Hepatocyte (in vitro differentiated cells): ENCODE measurements at regions not wholly inside any gene's neighbourhood (a gene's known extent, or its start where the extent isn't known, plus 50 kb on each side); places are given as distances from the start of the nearest gene placed in this dataset.

Source experiments
- CTCF ChIP-seq: fragments of 200-600 bp; sonication (generic); IDR thresholded peaks from 2 replicates; pipeline ENCODE4 v1.5.1; 2016; ENCODE audit warnings: antibody characterized with exemption, mild to moderate bottlenecking; ENCODE audit not compliant: poor library complexity
- EZH2 ChIP-seq: fragments of 200-600 bp; sonication (generic); IDR thresholded peaks from 2 replicates; pipeline ENCODE4 v1.6.1; 2016; ENCODE audit warnings: antibody characterized with exemption, mild to moderate bottlenecking, borderline replicate concordance
- EZH2phosphoT487 ChIP-seq: fragments of 200-600 bp; sonication (generic); IDR thresholded peaks from one replicate; pipeline ENCODE4 v1.6.1; 2018; ENCODE audit warnings: antibody characterized with exemption, mild to moderate bottlenecking, low read depth, moderate library complexity; ENCODE audit not compliant: unreplicated experiment, severe bottlenecking

DNA sequence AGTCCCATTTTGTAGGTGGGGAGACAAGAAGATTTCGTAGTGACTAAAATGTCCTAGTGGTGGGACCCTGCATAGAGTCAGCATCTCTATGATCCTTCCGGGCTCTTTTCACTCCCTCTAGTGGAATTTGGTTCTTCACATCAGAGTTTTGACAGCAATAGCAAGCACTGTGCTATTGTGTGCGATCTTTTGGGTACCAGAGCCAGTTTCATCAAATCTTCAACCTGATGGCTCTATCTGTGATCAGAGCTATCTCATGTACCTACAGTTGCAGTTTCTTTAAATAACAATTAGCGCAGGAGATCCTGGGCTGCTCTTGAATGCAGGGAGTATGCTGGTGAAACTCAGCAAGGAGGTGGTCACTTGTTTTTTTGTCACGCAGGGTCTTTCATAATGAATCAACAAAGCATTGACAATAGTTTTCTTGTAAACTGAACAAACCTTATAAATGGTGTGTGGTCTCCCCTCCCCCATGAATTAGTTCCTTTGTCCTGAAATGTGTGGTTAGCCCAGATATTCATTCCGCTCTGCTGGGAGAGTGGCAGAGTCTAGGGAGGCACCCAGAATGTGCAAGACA is 257.2 kb upstream of the SOX2 start:
- TF ChIP-seq CTCF, result no peak
- TF ChIP-seq EZH2, result no peak
- no peak for TF ChIP-seq EZH2phosphoT487
